GM04503 (cell line): ENCODE measurements at regions not wholly inside any gene's neighbourhood (a gene's known extent, or its start where the extent isn't known, plus 50 kb on each side); places are given as distances from the start of the nearest gene placed in this dataset.

Experiments
- DNase-seq: peaks from one replicate; pipeline ENCODE4 v3.0.0-alpha.2; 2012; ENCODE audit warnings: low read depth

- no peak for DNase-seq
Observed at GRCh38 chrX:71000139-71000538, 68.0 kb downstream of the SNX12 start.

- peak; percentile 14 for DNase-seq
Observed at GRCh38 chrX:70998411-70999027, 67.6 kb upstream of the SLC7A3 start.

GRCh38 chrX:70995338-70995737 is 64.4 kb upstream of the SLC7A3 start:
- DNase-seq = no peak

GRCh38 chrX:70988425-70988824 is 57.5 kb upstream of the SLC7A3 start:
- DNase-seq = no peak
